GM18498 (cell line): ENCODE measurements at regions not wholly inside any gene's neighbourhood (a gene's known extent, or its start where the extent isn't known, plus 50 kb on each side); places are given as distances from the start of the nearest gene placed in this dataset.

Source experiments
- ATAC-seq: cut with Tn5 transposase; IDR thresholded peaks from one replicate; pipeline ENCODE4 v1.9.1; 2021; ENCODE audit warnings: mild to moderate bottlenecking, moderate library complexity; ENCODE audit not compliant: unreplicated experiment

- no peak for ATAC-seq
These were observed 235.2 kb upstream of the AKR1E2 start for GRCh38 chr10:4590807-4591206.

- ATAC-seq = no peak
These were observed 237.2 kb upstream of the AKR1E2 start for GRCh38 chr10:4588824-4589223.

- no peak for ATAC-seq
These were observed 238.5 kb upstream of the AKR1E2 start for GRCh38 chr10:4587466-4587865.

GRCh38 chr10:4586776-4587175 lies 239.2 kb upstream of the AKR1E2 start:
- ATAC-seq = no peak

GRCh38 chr10:4581929-4582328 lies 244.1 kb upstream of the AKR1E2 start:
- no peak for ATAC-seq

GRCh38 chr10:4579844-4580243 lies 246.2 kb upstream of the AKR1E2 start:
- ATAC-seq = no peak

- no peak for ATAC-seq
These were observed 249.8 kb upstream of the AKR1E2 start for GRCh38 chr10:4576206-4576605.

- no peak for ATAC-seq
These were observed 256.9 kb upstream of the AKR1E2 start for GRCh38 chr10:4569151-4569550.

GRCh38 chr10:4568731-4569130 lies 257.3 kb upstream of the AKR1E2 start:
- ATAC-seq = no peak

- ATAC-seq = no peak
These were observed 257.9 kb upstream of the AKR1E2 start for GRCh38 chr10:4568086-4568485.

GRCh38 chr10:4567637-4568036 lies 258.4 kb upstream of the AKR1E2 start:
- no peak for ATAC-seq

- ATAC-seq = no peak
These were observed 260.0 kb upstream of the AKR1E2 start for GRCh38 chr10:4566011-4566410.

- no peak for ATAC-seq
These were observed 264.7 kb upstream of the AKR1E2 start for GRCh38 chr10:4561296-4561695.

- ATAC-seq = no peak
These were observed 268.5 kb upstream of the AKR1E2 start for GRCh38 chr10:4557469-4557868.

GRCh38 chr10:4556527-4556926 lies 269.5 kb upstream of the AKR1E2 start:
- ATAC-seq = no peak

GRCh38 chr10:4555920-4556319 lies 270.1 kb upstream of the AKR1E2 start:
- no peak for ATAC-seq

- ATAC-seq = no peak
These were observed 276.8 kb upstream of the AKR1E2 start for GRCh38 chr10:4549139-4549653.

GRCh38 chr10:4546931-4547330 lies 279.1 kb upstream of the AKR1E2 start:
- ATAC-seq = no peak

- no peak for ATAC-seq
These were observed 279.5 kb upstream of the AKR1E2 start for GRCh38 chr10:4546500-4546899.

GRCh38 chr10:4545062-4545461 lies 280.9 kb upstream of the AKR1E2 start:
- no peak for ATAC-seq

GRCh38 chr10:4543938-4544533 lies 282.0 kb upstream of the AKR1E2 start:
- ATAC-seq = no peak

GRCh38 chr10:4541292-4541691 lies 284.7 kb upstream of the AKR1E2 start:
- ATAC-seq = no peak

- ATAC-seq = no peak
These were observed 288.0 kb upstream of the AKR1E2 start for GRCh38 chr10:4538016-4538415.
